Subcutaneous abdominal adipose tissue (tissue), 5 donors: ENCODE measurements at regions not wholly inside any gene's neighbourhood (a gene's known extent, or its start where the extent isn't known, plus 50 kb on each side); places are given as distances from the start of the nearest gene placed in this dataset.

ENCODE experiments used
- H3K27ac ChIP-seq: one replicate; pipeline ENCODE4 v1.7.0; 2013; ENCODE audit warnings: low read depth, mild to moderate bottlenecking, inconsistent platforms, low read length, moderate library complexity
- H3K27me3 ChIP-seq, 5 donors: one replicate each; pipeline ENCODE4 v1.7.0; 2013; ENCODE audit warnings: low read length in 5 of 5, inconsistent platforms in 1 of 5; ENCODE audit not compliant: control insufficient read depth in 5 of 5, insufficient read depth in 4 of 5
- H3K36me3 ChIP-seq, 5 donors: one replicate each; pipeline ENCODE4 v1.7.0; 2013; ENCODE audit warnings: low read length in 5 of 5; ENCODE audit not compliant: control insufficient read depth in 5 of 5, insufficient read depth in 5 of 5
- H3K4me1 ChIP-seq, 5 donors: one replicate each; pipeline ENCODE4 v1.7.0; 2013; ENCODE audit warnings: low read length in 5 of 5, mild to moderate bottlenecking in 3 of 5, moderate library complexity in 1 of 5; ENCODE audit not compliant: control insufficient read depth in 5 of 5, insufficient read depth in 5 of 5
- H3K4me3 ChIP-seq, 5 donors: one replicate each; pipeline ENCODE4 v1.7.0; 2013; ENCODE audit warnings: low read length in 5 of 5, low read depth in 1 of 5
- H3K9ac ChIP-seq, 5 donors: one replicate each; pipeline ENCODE4 v1.7.0; 2013; ENCODE audit warnings: low read length in 5 of 5, mild to moderate bottlenecking in 4 of 5, moderate library complexity in 3 of 5
- H3K9me3 ChIP-seq, 5 donors: one replicate each; pipeline ENCODE4 v1.7.0; 2013; ENCODE audit warnings: low read length in 5 of 5; ENCODE audit not compliant: control insufficient read depth in 5 of 5
- donor health status: healthy.
- donor health status: healthy.
- donor health status: healthy.
- donor health status: healthy.
- donor health status: healthy.

DNA sequence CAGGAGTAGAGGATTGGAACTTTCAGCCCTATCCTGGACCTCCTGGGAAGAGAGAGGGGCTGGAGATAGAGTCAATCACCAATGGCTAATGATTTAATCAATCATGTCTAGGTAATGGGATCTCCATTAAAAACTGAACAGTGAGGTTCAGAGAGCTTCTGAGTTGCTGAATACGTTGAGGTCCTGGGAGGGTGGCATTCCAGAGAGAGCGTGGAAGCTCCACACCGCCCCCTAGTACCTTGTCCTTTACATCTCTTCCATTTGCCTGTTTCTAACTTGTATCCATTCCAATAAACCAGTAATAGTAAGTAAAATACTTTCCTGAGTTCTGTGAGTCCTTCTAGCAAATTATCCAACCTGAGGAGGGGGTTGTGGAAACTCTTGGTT lies 101.7 kb downstream of the B3GNT2 start:
- no peaks in the 10 kb centered on the region for H3K9me3 ChIP-seq
- no peak overlapping the region for H3K4me3 ChIP-seq
- no peaks in the 10 kb centered on the region for H3K27me3 ChIP-seq
- no peak overlapping the region for H3K9ac ChIP-seq
- H3K36me3 ChIP-seq, result no peaks in the 10 kb centered on the region
- no peak overlapping the region for H3K27ac ChIP-seq
- H3K4me1 ChIP-seq, result peaks cover 9 to 22% (median 13%) of the 10 kb centered on the region in 5 donors

GRCh38 chr2:62296832-62297623 lies 101.1 kb downstream of the B3GNT2 start:
- Histone ChIP-seq H3K27ac (no peak overlapping the region), H3K9ac (no peak overlapping the region), H3K27me3 (no peaks in the 10 kb centered on the region), H3K36me3 (no peaks in the 10 kb centered on the region), H3K4me1 (peaks cover 12 to 26% (median 19%) of the 10 kb centered on the region in 5 donors), H3K9me3 (no peaks in the 10 kb centered on the region), H3K4me3 (no peak overlapping the region)

DNA sequence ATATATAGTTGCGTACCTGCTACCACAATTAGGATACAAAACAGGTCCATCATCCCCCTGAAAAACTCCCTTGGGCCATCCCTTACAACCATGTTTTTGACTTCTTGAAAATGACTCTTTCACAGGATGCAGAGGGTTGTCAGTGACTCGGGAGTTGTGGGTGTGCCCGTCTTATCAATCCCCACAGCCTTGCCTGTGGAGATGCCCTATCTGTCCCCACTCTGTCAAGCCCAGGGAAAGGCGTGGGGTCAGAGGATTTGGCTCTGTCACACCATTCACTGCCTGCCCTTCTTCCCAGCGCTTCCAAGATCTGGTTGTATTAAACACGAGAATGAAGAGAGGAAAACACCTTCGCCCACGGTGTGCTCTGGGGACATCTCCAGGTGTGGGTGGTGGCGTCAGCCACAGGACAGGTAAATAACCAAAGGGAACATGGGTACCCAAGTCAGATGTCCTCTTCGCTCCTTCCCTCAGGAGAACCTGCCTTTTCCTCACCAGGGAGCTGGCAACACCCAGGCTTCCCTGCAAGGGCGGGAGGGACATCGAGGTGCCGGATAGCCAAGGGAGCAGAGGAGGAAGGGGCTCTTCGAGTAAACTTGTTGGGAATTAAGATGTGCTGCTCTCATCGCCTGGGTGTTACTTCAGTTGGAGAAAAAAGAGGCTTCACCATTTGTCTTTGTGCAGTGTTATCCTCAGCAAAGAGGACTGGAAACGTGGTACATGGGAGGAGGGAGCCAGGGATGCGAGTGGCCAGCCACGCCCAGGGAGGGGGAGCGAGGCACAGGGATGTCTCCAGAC lies 100.3 kb downstream of the B3GNT2 start:
- Histone ChIP-seq H3K36me3 (no peaks in the 10 kb centered on the region), H3K9me3 (no peaks in the 10 kb centered on the region), H3K27ac (no peak overlapping the region), H3K9ac (no peak overlapping the region), H3K4me1 (peaks cover 13 to 31% (median 24%) of the 10 kb centered on the region in 5 donors), H3K4me3 (no peak overlapping the region), H3K27me3 (no peaks in the 10 kb centered on the region)

DNA sequence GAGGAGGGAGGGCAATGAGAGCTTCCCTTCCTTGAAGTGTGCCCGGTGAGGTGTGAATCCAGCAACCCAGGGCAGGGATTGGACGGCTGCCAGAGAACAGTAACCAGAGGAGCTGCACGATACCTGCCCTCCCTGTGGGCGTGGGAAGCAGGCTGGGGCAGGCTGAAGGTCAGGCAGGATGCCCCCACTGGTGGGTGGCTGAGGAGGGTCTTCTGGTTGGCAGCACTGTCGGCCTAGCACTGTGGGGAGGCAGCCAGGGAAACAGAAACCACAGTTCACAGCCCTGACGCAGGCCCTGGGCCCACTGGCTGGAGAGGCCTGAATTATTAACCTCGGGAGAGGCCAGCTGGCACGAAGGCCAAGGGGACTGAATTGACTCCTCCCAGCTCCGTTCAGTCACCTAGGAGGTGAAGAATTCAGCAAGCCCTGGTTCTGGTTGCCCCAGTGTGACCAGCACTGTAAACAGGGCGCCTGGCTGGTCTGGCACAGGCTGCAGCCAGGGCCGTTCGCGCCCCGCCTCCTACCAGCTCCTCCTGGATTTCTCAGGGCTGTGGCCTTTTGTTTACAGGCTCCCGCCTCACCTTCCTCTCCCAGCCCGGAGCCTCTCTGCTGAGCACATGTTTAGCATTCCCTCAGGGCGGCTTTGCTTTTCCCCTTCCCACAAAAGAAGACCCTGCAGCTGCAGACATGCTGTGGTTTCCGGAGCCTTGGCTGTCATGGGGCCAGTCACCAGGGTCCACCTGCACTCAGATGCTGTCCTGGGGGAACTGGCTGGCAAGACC lies 97.8 kb downstream of the B3GNT2 start:
- H3K27me3 ChIP-seq, result no peaks in the 10 kb centered on the region
- H3K27ac ChIP-seq, result peak overlapping the region; percentile 40
- no peaks in the 10 kb centered on the region for H3K9me3 ChIP-seq
- H3K36me3 ChIP-seq, result no peaks in the 10 kb centered on the region
- H3K4me1 ChIP-seq, result peaks cover 14 to 37% (median 26%) of the 10 kb centered on the region in 5 donors
- H3K9ac ChIP-seq, result peak overlapping the region; percentile 16 to 64 (median 35)
- H3K4me3 ChIP-seq, result peak overlapping the region; percentile 17 to 39 (median 32)

GRCh38 chr2:62293151-62293489 lies 97.2 kb downstream of the B3GNT2 start:
- no peaks in the 10 kb centered on the region for H3K9me3 ChIP-seq
- no peaks in the 10 kb centered on the region for H3K36me3 ChIP-seq
- H3K27ac ChIP-seq, result peak overlapping the region; percentile 40
- H3K4me1 ChIP-seq, result peaks cover 17 to 42% (median 31%) of the 10 kb centered on the region in 5 donors
- H3K27me3 ChIP-seq, result no peaks in the 10 kb centered on the region
- no peak overlapping the region for H3K4me3 ChIP-seq
- peak overlapping the region in 4 of 5 donors; percentile 21 to 64 (median 43) for H3K9ac ChIP-seq

- H3K4me3 ChIP-seq, result no peak overlapping the region
- H3K9ac ChIP-seq, result peak overlapping the region in 1 of 5 donors; percentile 31
- H3K27me3 ChIP-seq, result no peaks in the 10 kb centered on the region
- no peaks in the 10 kb centered on the region for H3K9me3 ChIP-seq
- peak overlapping the region; percentile 40 for H3K27ac ChIP-seq
- H3K4me1 ChIP-seq, result peaks cover 17 to 49% (median 38%) of the 10 kb centered on the region in 5 donors
- H3K36me3 ChIP-seq, result no peaks in the 10 kb centered on the region
Observed at GRCh38 chr2:62292190-62292589, 96.3 kb downstream of the B3GNT2 start.

GRCh38 chr2:62291517-62292137 lies 95.7 kb downstream of the B3GNT2 start:
- Histone ChIP-seq H3K4me3 (no peak overlapping the region), H3K36me3 (no peaks in the 10 kb centered on the region), H3K27me3 (no peaks in the 10 kb centered on the region), H3K9me3 (no peaks in the 10 kb centered on the region), H3K27ac (peak overlapping the region; percentile 0), H3K9ac (no peak overlapping the region), H3K4me1 (peaks cover 17 to 49% (median 38%) of the 10 kb centered on the region in 5 donors)

GRCh38 chr2:62291052-62291451 lies 95.1 kb downstream of the B3GNT2 start:
- H3K27ac ChIP-seq, result no peak overlapping the region
- H3K4me3 ChIP-seq, result no peak overlapping the region
- H3K4me1 ChIP-seq, result peaks cover 17 to 49% (median 38%) of the 10 kb centered on the region in 5 donors
- H3K9ac ChIP-seq, result no peak overlapping the region
- no peaks in the 10 kb centered on the region for H3K27me3 ChIP-seq
- no peaks in the 10 kb centered on the region for H3K36me3 ChIP-seq
- H3K9me3 ChIP-seq, result peaks cover 0 to under 1% (median 0%) of the 10 kb centered on the region in 5 donors

- H3K9ac ChIP-seq, result no peak overlapping the region
- peak overlapping the region; percentile 41 for H3K27ac ChIP-seq
- peaks cover 11 to 33% (median 28%) of the 10 kb centered on the region in 5 donors for H3K4me1 ChIP-seq
- no peak overlapping the region for H3K4me3 ChIP-seq
- H3K27me3 ChIP-seq, result no peaks in the 10 kb centered on the region
- no peaks in the 10 kb centered on the region for H3K36me3 ChIP-seq
- H3K9me3 ChIP-seq, result peaks cover 3 to 15% (median 12%) of the 10 kb centered on the region in 5 donors
Observed at GRCh38 chr2:62287899-62288880, 92.3 kb downstream of the B3GNT2 start.
